GM12872 (cell line): ENCODE measurements at regions not wholly inside any gene's neighbourhood (a gene's known extent, or its start where the extent isn't known, plus 50 kb on each side); places are given as distances from the start of the nearest gene placed in this dataset.

Experiments
- CTCF ChIP-seq: IDR thresholded peaks from 3 replicates; pipeline ENCODE4 v1.5.1; 2011; ENCODE audit warnings: low read depth, mild to moderate bottlenecking, low read length, moderate library complexity; ENCODE audit not compliant: insufficient read depth

- TF ChIP-seq CTCF: no peak
Observed at GRCh38 chr10:47098238-47098637, 187.0 kb downstream of the PTPN20 start.

- no peak for TF ChIP-seq CTCF
Observed at GRCh38 chr10:47098964-47099363, 187.7 kb downstream of the PTPN20 start.

GRCh38 chr10:47099474-47099873 is 188.2 kb downstream of the PTPN20 start:
- no peak for TF ChIP-seq CTCF

GRCh38 chr10:47101196-47101595 is 190.0 kb downstream of the PTPN20 start:
- no peak for TF ChIP-seq CTCF

GRCh38 chr10:47101807-47102206 is 190.6 kb downstream of the PTPN20 start:
- TF ChIP-seq CTCF: no peak

GRCh38 chr10:47104151-47104605 is 192.9 kb downstream of the PTPN20 start:
- no peak for TF ChIP-seq CTCF

- no peak for TF ChIP-seq CTCF
Observed at GRCh38 chr10:47104786-47105385, 193.7 kb downstream of the PTPN20 start.
